OCI-M2 (cell line): ENCODE measurements at regions not wholly inside any gene's neighbourhood (a gene's known extent, or its start where the extent isn't known, plus 50 kb on each side); places are given as distances from the start of the nearest gene placed in this dataset.

Source experiments
- DNase-seq: peaks from one replicate; lab custom pipeline; 2025; ENCODE audit not compliant: unreplicated experiment; lab: John Stamatoyannopoulos, UW

DNA sequence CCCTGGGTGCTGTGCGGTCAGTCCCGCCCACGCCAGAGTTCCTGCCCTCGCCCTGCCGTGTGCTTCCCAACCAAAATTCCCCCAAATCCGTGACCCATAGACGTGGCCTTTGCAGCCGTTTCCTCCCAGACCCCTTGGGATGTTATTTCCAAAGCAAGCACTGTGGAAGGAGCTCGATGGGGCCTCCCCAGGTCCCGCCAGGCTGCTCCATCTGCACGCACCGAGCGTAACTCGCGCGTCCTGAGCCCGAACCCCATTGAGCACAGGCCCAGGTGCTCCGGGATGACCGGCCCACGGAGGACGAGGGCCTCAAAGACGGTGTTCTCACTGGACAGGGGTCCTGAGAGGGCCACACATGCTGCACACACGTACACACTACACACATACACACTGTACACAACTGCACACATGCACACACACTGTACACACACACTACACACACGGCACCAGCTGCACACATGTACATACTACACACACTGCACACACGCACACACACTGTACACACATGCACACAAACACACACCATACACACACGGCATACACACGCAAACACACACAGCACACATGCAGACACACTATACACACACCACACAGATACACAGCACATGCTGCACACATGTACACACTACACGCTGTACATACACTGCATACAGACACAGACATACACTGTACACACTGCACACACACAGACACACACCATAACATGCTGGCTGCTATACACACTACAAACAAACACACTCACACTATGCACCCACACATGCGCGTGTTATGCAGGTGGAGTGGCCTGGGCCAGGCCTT is 431.2 kb upstream of the SALL3 start:
- no peak for DNase-seq

DNA sequence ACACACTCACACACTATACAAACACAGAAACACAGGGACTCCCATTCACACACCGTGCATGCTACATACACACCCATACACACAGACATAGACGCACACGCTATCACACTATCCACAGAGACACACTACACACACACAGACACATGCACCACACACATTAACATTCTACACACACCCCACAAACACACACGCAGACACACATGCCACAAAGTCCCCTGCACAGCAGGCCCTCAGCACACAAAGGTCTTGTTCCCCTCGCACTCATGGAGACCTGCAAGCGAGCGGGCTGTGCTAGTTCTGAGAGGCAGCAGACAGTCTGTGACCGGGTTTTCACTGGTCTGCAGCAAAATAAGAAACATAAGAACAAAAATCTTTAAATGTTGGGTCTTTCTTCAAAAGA is 429.6 kb upstream of the SALL3 start:
- no peak for DNase-seq

DNA sequence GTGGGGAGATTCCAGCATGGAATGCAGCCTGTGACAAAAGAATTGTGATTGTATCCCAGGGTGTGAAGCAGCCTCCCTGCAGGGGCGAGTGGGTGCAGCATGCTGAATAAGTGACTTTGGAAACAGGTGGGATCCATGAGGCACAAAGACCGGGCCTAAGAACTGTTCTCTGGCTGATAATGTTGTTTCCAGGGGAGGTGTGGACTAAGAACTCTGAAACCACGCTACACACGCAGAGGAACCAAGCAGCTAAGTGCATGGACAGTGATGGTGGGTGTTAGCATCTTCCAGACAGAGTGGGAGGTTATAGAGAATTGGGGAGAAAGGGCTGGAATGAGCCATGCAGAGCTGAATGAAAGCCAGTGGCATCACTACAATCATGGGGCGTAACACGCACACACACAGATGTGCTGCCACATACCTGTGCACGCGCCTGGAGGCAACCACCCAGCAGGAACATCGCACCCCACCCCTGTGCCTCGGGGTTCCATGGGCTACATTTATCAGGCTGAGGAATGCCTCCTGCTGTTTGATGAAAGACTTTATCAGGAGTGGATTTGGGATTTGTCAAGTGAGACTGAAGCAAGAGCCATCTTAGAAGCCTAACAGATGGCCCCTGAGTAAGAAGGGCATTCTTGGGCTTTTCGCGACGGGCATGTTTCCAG is 424.5 kb upstream of the SALL3 start:
- no peak for DNase-seq

DNA sequence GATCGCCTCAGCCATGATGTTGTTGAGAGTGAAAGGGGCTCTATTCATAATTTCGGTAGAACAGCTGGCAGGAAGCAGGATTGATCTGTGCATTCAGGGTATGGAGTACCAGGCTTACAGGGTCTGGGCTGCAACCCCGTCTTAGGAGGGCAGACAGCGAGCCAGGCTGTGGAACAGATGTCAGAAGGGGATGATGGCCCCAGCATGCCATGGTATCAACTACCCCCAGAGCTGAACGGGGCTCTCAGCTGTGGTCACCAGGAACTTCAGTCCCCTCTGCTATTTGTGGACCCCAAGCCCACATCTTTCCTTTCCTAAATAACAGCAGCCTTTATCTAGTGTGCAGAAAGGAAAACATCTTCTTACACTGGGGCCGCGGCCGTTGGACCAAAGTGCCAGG is 422.2 kb upstream of the SALL3 start:
- DNase-seq: no peak

DNA sequence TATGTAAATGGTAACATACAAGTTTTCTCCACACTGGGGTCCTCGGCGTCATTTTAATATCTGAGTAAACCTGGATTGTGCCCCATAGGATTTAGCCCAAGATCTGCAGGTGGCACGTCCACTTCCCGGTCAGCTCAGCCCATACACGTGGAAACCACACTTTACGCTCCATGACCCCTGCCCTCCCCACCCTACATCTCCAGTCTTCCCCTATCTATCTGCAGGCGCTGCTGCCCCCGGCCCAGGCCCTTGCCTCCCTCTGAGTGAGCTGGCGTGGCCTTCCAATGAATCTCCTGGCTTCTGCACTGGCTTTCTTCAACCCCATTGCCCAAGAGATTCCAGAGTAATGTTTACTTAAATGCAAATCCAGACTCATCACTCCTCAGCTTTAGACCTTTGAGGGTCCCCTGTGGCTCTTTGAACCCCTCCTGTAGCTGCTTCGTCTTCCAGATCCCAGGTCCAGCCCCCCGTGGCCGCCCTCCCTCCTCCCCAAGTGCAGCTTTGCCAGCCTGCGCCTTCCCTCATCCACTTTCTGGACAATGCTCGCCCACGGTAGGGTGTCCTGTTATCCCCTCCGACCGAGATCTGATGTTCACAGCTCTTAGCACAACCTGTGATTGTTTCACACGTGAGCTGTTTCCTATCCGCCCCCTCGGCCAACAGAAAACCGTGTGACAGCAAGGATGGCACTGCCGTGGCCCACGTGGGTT is 421.4 kb upstream of the SALL3 start:
- no peak for DNase-seq

DNA sequence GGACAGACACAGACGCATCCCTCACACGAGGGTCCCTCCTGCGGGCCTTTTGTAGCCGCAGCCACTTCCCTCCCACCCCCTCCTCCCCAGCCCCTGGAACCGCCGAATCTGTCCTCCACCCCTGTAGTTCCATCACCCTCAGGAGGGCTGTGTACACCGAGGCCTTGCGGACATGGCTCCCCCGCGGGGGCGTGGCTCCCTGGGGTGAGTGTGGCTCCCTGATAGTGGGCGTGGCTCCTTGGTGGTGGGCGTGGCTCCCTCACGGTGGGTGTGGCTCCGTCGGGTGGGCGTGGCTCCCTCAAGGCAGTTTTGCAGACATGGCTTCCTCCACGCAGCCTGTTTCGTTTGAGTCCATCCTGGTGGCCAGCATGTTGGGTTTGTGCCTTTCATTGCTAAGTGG is 420.7 kb upstream of the SALL3 start:
- no peak for DNase-seq

DNA sequence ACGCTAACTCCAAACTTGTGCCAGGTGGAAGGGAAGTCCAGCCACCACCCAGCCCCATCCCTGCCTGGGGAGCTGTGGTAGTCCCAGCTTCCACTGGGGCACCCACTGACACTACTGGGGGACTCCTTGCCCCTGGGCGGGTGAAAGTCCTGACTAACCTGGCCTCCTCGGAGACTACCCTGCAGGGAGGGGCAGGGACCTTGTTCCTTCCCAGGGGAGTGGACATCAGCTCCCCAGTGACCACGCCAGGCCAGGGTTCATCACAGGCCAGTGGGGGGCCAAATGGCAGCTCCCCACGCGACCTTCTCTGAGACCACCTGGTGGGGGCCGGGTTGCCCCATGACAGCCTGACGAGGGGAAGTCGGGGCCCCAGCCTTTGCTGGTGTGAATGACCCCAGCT is 420.0 kb upstream of the SALL3 start:
- DNase-seq: no peak

DNA sequence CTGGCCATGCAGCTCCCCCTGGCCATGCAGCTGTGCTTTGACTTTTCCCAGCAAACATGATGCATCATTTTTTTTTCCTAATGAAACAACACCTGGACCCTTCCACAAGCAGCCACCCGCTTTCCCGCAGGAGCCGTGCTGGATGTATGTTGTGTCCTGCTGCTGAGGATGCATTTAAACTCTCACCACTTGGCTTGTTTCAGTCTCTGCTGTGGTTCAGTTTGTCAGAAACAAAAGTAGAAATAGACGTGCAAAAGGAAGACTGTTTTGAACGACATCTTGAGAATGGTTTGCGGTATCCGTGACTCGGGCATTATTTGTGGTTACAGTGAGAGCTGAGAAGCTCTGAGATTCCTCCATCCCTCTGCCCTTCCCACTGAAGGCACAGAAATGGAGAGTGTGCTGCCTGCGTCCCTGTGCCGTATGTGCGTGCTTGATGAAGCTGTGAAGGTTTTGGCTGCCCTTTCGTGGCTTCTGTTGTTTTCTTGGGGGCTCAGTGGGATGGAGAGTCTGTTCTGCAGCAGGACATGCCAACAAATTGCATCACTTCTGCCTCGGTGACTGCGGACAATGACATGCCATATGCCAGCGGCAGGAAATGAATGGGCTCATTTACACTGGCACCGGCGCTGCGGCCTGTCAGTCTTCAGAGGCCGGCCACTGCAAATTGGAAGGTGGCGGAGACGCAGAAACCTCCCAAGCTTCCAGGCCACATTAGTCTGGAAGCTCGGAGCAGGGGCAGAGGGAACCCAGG is 417.7 kb upstream of the SALL3 start:
- no peak for DNase-seq

DNA sequence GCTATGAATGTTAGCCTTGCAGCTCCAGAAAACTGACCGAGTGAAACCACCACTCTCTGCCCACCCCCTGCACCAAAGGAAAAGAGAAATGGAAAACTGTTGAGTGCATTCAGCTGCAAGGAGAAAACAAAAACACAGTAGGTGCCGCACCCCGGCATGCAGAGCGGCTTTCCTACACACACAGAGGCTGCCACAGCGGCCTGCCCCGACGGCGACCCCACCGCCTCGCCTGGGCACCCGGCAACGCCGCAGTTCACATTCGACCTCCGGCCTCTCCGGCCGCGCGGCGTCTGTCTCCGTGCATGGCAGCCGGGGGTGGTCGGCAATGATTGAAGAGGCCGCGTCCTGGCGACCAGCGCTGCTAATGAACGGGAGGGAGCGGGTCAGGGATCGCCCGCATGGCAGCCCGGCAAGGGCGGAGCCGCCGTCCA is 417.1 kb upstream of the SALL3 start:
- no peak for DNase-seq

DNA sequence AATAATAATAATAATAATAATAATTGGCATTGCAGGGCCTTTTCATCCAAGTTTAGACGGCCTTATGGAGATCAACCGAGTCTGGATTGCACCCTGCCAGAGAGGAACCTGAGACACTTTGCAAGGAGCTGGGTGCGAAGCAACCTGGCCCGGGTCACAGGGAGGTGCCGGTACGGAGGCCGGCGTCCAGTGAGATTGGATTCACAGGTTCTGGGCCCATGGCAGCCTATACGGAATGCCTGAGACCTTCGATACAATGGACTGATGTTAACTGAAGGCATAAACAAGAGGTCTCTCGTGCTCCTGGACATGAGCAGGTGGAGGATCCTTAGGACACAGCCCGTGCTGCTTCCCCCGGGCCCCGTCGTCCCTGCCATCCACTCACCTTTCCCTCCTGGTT is 416.5 kb upstream of the SALL3 start:
- no peak for DNase-seq

DNA sequence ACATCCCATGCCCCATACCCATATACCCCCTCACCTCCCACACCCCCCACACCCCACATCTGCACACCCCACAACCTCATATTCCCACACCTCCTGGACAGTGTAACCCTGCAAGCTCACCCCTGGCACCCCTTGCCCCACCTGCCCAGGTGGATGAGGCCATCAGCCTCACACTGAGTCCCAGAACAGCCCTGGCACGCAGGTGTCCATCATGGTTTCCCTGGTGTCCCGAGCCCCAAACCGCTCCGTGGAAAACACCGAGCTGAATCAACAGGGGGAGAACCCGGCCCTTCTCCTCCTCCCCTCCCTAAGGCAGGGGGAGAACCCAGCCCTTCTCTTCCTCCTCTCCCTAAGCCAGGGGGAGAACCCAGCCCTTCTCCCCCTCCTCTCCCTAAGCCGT is 415.6 kb upstream of the SALL3 start:
- DNase-seq: no peak

DNA sequence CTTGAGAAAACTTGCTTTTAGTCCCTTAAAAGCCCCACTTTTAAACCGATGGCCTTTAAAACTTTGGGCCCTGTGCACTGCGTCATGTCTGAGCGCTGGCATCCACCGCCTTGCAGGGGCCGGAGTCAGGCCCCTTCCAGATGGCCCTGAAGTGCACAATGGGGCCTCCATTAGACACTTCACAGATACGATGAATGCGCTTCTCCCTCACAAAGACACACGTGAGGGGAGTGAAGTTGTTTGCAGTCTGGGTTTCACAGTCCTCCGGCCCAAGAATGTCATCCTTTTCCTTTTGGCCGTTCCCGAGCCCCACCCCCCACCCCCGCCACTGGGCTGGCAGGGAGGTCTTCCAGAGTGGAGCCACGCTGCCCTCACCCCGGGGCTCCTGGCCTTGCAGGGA is 415.1 kb upstream of the SALL3 start:
- DNase-seq: no peak

DNA sequence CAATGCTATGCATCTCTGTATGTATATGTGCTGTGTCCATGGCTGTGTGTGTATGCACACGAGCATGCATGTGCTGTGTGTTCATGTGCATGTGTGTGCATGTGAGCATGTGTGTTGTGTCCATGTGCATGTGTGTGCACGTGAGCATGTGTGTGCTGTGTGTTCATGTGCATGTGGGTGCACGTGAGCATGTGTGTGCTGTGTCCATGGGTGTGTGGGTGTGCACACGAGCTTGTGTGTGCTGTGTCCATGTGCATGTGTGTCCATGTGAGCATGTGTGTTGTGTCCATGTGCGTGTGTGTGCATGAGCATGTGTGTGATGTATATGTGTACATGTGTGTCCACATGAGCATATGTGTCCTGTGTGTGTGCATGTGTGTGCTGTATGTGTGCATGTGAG is 414.4 kb upstream of the SALL3 start:
- DNase-seq: no peak

DNA sequence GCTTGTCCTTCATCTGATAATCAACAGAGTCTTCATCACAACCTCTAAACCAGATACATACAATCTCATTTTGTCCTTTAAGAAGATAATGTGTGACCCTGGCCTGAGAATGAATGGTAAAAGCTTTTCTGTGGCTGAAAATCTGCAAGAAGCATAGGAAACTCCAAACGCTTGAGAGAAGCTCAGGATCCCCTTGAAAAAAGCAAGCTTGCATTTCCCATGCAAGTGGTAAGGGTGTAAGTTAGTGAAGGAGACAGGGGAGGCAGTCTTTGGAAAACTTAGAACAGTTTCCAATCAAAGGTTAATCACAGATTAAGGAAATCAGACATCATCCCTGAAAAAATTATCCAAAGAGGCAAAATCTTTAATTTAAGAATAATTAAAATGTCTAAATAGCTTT is 413.6 kb upstream of the SALL3 start:
- no peak for DNase-seq

DNA sequence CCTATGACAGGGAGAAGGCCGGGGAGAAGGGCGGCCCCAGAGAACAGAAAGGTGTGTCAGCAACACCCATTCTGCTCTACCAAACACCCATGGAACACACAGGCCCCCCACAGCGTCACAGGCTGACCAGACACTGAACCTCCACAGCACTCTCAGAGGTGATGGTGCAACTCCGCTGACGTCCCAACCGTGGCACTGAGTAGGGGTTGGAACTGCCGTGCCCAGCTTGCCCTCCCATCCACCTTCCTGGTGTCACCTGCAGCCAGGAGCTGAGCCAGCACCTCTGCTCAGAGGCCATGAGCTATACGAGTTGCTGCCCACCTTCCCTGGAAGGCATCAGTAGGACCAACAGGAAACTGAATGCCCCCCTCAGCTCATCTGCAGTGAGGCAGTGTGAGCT is 412.9 kb upstream of the SALL3 start:
- no peak for DNase-seq

DNA sequence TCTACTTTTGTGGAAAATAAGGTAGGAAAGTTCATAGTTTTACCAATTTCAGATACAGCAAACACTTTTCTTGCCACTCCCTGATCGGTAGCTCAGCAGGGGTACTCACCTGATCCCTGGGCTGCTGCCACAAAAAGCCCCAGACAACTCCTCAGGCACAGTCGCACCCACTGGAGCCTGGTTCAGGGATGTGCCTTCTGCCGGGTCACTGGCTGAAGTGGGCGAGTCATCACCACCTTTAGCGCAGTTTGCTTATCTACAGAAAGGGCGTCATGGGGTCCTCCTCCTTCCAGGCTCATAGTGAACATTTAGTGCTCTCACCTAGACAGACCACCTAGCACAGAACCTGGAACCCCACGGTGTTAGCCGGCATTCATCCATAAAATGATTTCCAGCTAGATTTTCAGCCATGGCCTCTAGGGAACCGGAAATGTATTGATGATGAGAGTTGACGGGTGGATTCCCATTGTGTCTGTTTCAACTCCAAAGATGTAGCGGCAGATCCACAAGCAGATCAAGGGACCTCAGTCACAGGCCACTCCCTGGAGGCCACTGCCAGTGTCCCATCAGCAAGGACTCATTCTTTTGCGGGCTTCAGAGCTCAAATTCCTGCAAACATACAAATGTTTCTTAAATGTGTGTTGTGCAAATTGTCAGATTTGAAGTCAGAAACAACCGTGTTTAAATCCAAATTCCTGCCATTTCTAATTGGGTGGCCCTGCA is 408.4 kb upstream of the SALL3 start:
- no peak for DNase-seq

DNA sequence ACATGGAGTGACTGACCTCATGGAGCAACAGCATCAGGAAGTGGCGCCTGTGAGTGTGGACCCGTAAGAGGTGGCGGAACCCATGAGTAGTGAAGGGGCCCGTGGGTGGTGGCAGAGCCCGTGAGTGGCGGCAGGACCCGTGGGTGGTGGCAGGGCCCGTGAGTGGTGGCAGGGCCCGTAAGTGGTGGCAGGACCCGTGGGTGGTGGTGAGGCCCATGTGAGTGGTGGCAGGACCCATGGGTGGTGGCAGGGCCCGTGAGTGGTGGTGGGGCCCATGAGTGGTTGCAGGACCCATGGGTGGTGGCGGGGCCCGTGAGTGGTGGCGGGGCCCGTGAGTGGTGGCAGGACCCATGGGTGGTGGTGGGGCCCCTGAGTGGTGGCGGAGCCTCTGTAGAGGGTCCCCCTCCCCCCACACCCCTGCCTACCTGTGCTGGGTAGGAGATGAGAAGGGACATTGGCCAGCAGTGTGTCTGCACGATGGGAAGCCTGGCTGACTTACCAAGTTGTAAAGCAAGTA is 407.7 kb upstream of the SALL3 start:
- DNase-seq: no peak

DNA sequence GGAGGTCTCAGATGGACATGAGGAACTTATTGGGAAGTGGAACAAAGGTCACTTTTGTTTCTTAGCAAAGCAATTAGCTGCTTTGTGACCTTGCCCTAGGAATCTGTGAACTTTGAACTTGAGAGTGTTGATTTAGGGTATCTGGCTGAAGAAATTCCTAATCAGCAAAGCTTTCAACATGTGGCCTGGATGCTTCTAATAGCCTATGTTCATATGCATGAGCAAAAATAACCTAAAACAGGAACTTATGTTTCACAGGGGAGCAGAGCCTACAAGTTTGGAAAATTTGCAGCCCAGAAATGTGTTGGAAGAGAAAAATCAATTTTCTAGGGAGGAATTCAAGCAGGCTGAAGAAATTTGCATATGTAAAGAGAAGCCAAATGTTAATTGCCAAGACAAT is 405.8 kb upstream of the SALL3 start:
- DNase-seq: no peak

DNA sequence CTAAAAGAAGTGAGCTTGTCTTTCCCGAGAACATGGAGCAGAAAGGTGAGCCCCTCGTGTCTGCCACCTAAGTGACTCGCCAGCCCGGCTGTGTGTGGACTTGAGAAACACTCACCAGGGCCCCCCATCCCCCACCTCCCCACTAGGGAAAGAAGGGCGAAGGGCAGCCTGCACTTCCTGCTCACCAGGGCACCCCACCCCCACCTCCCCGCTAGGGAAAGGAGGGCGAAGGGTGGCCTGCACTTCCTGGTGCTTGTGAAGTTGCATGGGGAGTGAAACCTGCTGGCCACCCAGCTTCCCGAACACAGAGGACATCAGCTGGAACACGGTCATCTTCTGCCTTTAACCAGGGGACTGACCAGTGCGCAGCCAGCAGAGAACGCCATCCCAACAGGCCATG is 402.7 kb upstream of the SALL3 start:
- DNase-seq: no peak

DNA sequence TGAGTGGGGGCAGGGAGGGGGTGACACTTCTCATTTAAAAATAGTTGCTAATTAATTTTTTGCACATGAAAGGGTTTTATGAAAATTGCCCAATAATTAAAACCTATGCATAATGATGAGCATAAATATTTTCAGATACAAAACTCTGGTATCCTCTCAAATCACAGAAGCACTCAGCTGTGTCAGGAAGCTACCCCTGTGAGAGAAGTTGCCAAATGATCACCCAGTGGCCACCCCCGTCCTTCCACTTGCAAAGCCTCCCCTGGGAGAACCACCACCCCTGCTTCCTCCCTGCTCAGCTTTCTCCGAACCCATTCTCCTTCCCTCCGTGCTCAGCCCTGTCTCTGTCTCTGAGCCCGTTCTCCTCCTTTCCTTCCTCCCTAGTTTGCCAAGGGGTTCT is 400.2 kb upstream of the SALL3 start:
- DNase-seq: no peak
